ENCODE measurements at regions not wholly inside any gene's neighbourhood (a gene's known extent, or its start where the extent isn't known, plus 50 kb on each side); places are given as distances from the start of the nearest gene placed in this dataset.

- Histone ChIP-seq H3K27me3 (no peaks in the 10 kb centered on the region), H3K36me3 (no peaks in the 10 kb centered on the region), H3K27ac (no peak overlapping the region), H3K4me1 (ENCODE audit: insufficient read depth) (no peaks in the 10 kb centered on the region), H3K4me3 (no peak overlapping the region), H3K9me3 (no peaks in the 10 kb centered on the region)
- TF ChIP-seq CTCF (IDR thresholded peaks at IDR 0.05) (no peak), POLR2A (IDR thresholded peaks at IDR 0.05) (no peak), EP300 (IDR thresholded peaks at IDR 0.05) (no peak)
- intact Hi-C loops (cut with DNase I), result no loop called here
- WGBS, 3 donors, result 51 to 61% (median 58%) methylated on average over 3 of the region's 3 CpGs
- no peak for DNase-seq
Observed at GRCh38 chrX:38868941-38869401, 67.7 kb downstream of the MID1IP1 start.

DNA sequence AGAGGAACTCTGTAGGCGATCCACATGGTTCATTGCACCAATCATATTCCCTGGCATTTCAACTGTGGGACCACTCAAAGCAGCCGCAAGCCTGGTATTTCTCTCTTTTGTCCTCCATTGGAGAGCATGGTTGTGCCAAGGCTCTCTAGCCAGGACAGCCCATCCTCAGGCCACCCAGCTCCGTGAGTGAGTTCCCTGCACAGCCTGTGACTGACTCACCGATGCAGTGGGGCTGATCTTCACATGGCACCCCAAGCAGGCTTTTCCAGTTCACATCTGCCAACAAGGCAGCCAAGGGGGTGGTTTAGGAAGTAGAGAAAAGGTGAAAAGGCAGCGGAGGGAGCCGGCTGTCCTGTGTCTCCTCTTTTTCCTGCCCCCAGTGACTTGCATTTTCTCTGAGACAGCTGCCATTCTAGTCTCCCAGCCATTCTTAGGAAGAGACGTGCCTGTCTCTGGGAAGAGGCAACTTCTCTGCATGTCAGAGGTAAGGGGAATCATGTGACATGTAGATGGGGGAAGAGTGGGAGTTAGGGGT, 69.2 kb downstream of the MID1IP1 start:
- H3K36me3 ChIP-seq, result no peaks in the 10 kb centered on the region
- no peak overlapping the region for H3K27ac ChIP-seq
- no peaks in the 10 kb centered on the region for H3K9me3 ChIP-seq
- DNase-seq, result no peak
- no peaks in the 10 kb centered on the region for H3K27me3 ChIP-seq
- WGBS, 3 donors, result 67 to 69% (median 67%) methylated on average over 7 of the region's 7 CpGs
- no peaks in the 10 kb centered on the region for H3K4me1 ChIP-seq (ENCODE audit: insufficient read depth)
- no peak overlapping the region for H3K4me3 ChIP-seq
- no peak for TF ChIP-seq CTCF (IDR thresholded peaks at IDR 0.05)
- no peak for TF ChIP-seq EP300 (IDR thresholded peaks at IDR 0.05)
- no peak for TF ChIP-seq POLR2A (IDR thresholded peaks at IDR 0.05)
- intact Hi-C loops (cut with DNase I), result no loop called here

GRCh38 chrX:38871129-38872029, 70.1 kb downstream of the MID1IP1 start:
- TF ChIP-seq EP300 (IDR thresholded peaks at IDR 0.05), result no peak
- TF ChIP-seq POLR2A (IDR thresholded peaks at IDR 0.05), result no peak
- no peak for TF ChIP-seq CTCF (IDR thresholded peaks at IDR 0.05)
- intact Hi-C loops (cut with DNase I), result no loop called here
- WGBS, 3 donors, result 53 to 68% (median 57%) methylated on average over 5 of the region's 5 CpGs
- H3K36me3 ChIP-seq, result no peaks in the 10 kb centered on the region
- DNase-seq, result no peak
- H3K4me1 ChIP-seq (ENCODE audit: insufficient read depth), result no peaks in the 10 kb centered on the region
- no peaks in the 10 kb centered on the region for H3K9me3 ChIP-seq
- no peak overlapping the region for H3K4me3 ChIP-seq
- no peaks in the 10 kb centered on the region for H3K27me3 ChIP-seq
- no peak overlapping the region for H3K27ac ChIP-seq

DNA sequence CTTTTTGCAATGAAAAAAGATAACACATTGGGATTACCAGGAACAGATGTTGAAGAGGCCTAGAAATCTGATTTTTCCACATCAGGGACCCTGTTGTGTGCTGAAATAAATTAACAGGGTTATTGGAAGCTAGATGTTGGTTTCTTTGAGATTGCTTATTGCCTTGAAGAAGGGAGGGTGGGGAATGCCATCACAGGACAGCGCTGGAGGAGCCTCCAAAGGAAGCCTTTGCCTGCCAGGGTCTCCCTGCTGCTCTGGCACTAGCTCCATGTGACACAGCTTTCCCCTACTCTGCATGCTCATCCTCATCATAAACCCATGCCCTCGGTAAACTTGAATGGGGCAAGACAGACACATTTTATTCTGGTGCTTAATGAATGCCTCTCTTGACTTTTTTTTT, 76.1 kb downstream of the MID1IP1 start:
- Histone ChIP-seq H3K4me3 (no peak overlapping the region), H3K4me1 (ENCODE audit: insufficient read depth) (no peaks in the 10 kb centered on the region), H3K9me3 (no peaks in the 10 kb centered on the region), H3K27me3 (no peaks in the 10 kb centered on the region), H3K36me3 (no peaks in the 10 kb centered on the region), H3K27ac (no peak overlapping the region)
- intact Hi-C loops (cut with DNase I), result no loop called here
- no peak for DNase-seq
- 82 to 89% (median 87%) methylated on average over 2 of the region's 2 CpGs for WGBS, 3 donors
- no peak for TF ChIP-seq CTCF (IDR thresholded peaks at IDR 0.05)
- no peak for TF ChIP-seq POLR2A (IDR thresholded peaks at IDR 0.05)
- TF ChIP-seq EP300 (IDR thresholded peaks at IDR 0.05), result no peak

All from ovary (tissue), 7 donors.